AML-193 (cell line): ENCODE measurements at regions not wholly inside any gene's neighbourhood (a gene's known extent, or its start where the extent isn't known, plus 50 kb on each side); places are given as distances from the start of the nearest gene placed in this dataset.
"Not testable (repeated sequence)": the region's sequence is repeated elsewhere in the genome, so short reads cannot be mapped to it uniquely, and the experiment has no call there.

Source experiments
- DNase-seq, 2 experiments: peaks; one replicate each; lab custom pipeline; 2025; lab: John Stamatoyannopoulos, UW

DNA sequence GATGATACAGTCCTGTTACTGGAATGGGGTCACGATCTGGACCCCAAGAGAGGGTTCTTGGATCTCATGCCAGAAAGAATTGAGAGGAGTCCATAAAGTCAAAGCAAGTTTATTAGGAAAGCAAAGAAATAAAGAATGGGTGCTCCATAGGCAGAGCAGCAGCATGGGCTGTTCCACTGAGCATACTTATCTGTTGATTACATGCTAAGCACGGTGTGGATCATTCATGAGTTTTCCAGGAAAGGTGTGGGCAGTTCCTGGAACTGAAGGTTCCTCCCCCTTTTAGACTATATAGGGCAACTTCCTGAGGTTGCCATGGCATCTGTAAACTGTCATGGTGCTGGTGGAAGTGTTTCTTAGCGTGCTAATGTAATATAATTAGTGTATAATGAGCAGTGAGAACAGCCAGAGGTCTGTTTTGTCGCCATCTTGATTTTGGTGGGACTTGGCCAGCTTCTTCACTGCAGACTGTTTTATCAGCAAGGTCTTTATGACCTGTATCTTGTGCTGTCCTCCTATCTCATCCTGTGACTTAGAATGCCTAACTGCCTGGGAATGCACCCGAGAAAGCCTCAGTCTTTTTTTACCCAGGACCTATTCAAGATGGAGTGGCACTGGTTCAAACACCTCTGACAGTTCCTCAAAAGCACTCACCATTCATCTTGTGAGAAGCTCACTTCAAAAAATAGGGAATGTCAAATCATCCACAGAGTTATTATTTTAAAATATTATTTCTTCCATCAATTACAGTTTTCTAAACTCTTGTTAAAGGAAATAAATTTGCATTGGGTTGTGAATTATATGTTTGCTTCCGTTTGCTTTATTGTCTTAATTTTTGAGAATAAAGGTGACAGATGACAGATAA, 1358.8 kb upstream of the TMEM132C start:
- no peak for DNase-seq

DNA sequence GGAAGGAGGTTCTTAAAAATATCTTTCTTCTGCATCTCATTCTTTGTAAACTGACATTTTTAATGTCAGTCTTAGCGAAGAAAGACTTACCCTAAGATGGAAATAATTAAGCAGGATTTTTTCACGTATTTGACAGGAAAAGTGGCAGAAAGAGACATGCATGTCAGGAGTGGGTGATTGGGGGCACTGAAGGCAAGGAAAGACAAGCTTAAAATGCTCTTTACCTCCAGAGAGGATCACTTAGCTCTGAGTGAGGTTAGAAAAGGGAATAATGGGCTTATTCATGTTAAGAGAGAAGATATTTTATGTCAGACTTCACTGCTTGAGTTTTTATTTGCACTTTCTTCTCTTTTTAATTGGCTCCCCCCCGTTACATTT, 1358.2 kb upstream of the TMEM132C start:
- no peak for DNase-seq

DNA sequence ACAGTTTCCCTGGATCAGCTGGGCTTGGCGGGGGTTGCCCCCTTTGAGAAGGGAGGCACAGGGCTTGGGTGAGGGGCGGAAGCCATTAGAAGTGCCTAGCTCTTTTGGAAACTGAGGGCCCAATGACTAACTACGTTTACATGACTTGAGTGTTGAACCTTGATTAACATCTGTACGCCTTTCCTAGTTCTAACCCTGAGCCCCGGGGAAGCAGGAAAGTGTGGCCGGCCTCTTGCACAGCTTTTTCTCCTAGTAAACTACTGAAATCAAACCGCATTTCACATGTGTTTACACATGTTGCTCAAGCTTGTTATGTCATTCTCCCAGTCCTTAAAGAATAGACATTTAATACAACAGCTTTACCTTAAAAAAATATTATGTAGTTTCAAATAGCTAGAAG, 1356.4 kb upstream of the TMEM132C start:
- DNase-seq = no peak

DNA sequence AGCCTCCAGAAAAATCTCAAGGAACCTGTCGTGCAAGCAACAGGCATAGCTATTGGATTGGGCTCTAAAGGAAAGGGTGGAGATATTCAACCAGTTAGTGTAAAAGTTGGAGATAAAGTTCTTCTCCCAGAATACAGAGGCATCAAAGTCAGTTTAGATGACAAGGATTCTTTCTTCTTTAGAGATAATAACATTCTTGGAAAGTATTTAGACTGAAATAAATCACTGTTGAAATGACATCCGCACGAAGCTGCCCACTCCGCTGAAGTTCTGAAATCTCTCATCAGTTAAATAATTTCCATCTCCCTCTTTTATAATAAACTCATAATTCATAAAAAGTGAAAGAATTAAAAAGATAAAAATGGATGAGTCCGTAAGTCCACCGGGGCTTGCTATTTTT, 1354.9 kb upstream of the TMEM132C start:
- no peak for DNase-seq

DNA sequence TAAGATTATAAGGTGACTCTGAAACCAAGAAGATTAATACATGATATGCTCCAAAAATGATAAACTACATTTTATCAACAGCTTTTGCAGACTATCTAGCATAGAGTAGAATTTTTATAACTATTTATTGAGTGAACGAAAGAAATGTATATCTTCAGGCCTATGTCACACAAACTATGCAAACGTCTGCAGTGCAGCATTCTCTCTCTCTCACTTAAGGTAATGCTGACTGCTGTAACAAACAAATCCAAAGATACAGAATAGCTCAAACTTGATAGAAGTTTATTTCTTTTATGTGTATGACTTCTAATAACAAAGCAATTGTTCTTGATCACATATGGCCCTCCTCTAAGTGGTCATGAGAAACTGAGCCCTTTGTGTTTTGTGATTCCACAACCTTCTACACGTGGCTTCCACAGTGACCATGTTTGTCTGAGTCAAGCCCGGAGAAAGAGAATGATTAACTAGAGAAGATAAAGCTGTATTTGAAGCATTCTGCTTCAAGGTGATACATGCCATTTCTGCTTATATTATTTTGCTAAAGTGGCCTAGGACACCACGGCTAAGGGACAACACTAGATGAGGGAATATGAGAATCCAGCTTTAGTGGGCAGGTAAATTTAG, 1352.7 kb upstream of the TMEM132C start:
- no peak for DNase-seq

DNA sequence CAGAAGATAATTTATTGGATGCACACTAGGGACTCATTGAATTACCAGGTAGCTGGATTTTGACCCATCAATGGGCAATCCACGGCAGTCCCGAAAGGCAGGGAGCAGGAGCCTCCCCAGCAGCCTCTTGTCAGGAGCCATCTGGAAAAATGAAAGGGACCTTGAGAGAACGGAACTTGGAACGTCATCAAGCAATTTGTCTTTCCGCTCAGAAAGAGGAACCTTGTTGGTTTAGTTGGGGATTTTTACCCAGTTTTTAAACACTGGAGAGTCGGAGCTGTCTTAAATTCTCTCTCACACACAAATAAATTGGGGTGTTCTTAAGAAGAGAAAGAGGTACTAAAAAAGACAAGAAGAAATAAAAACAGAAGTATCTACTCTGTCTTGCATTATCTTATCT, 1351.7 kb upstream of the TMEM132C start:
- no peak for DNase-seq

DNA sequence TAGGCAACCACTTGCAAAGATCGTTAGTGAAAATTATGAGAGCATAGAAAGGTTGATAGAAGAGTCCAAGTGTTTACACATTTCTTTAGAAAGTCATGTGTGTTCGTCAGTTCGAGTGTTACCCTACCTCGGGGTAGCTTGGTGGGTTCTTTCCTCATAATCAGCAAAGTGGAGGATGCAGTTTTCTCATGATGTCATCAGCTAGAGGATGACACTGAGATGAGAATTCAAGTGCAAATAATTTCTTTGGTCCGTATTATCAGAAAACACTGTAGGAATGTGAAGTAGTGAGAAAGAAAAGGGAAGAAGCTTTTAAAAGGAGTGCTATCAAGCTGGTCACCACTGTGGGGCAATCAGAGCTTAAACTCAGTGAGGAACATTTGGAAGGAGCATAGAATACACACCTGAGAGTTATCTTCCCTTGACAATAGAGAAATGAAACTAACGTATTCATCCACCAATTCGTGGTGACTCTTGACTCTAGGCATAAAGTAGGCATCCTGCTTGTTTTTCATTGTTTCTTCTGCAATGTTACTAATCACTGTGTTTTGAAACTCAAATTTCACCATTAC, 1340.9 kb upstream of the TMEM132C start:
- DNase-seq = no peak

DNA sequence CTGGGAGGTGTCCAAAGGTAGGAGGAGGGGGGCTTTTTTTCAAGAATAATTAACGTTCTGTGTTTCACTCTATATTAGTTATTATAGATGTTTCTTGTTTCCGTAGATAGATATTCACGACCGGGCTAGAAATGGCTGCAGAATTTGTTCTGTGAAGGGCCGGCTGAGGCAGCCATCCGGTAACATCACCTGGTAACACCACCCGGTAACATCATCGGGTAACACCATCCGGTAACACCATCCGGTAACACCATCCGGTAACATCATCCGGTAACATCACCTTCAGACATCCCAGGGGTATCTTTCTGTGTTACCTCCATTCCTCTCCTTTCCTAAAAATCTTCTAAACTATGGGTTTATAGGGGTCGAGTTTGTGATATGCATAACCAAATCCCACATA, 1336.7 kb upstream of the TMEM132C start:
- DNase-seq = no peak

DNA sequence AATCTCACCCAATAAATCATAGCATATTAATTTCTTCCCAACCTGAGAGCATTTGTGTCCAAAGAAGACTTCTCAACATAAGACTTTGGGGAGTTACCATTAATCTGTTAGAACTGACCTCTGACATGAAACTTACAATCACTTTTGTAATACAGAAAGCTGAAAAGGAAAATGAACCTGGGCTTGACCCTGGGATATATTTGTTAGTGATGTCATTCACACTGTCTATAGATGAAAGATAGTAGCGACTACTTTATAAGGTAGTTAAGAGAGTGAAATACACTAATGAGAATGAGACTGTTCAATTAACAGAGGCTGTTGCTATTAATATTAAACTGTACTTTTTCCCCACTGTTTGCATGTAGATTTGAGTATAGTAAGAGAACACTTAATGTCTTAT, 1334.8 kb upstream of the TMEM132C start:
- DNase-seq = no peak

DNA sequence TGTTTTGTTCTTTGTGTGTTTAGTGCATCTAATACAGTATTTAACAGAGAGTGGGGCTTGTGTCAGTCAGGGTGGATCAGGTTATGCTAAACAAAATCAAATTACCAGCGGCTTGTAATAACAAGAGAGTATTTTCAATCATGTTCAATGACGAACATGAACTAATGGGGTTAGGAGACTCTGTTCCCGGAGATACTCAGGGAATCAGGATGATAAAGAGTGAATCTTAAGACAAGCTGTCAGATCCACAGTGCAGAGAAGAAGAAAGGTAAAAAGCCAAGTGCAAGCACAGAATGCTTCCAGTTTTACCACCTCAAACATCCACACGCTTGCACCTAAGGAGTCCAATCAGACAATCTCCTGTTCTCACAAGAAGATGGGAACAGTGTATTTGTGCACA, 1331.5 kb upstream of the TMEM132C start:
- no peak for DNase-seq

DNA sequence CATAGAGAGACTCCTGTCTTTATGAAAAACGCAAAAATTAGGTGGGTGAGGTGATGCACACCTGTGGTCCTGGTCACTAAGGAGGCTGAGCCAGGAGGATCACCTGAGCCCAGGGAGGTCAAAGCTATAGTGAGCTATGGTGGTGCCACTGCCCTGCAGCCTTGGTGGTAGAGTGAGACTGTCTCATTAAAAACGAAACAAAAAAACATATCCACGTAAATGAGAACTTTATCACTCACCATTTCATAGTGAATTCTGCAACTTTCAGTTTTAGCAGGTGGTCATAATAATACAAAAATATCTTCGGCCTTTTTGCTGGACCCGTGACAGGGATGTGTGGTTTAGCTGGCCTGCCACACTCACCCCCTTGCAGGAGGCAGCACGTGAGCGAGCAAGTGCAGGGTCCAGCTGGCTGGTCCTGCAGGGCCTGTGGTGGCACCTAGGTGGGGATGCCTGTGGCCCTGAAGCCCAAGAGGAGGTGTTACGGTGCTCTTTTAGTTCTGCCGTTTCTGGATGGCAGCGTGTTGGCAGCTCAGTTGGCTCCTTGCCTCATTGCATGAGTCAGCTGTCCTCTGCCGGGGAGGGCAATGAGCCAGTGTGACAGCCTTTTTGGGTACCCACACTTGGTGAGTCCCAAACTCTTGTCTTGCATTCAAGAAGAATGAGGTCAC, 1330.7 kb upstream of the TMEM132C start:
- DNase-seq = no peak

DNA sequence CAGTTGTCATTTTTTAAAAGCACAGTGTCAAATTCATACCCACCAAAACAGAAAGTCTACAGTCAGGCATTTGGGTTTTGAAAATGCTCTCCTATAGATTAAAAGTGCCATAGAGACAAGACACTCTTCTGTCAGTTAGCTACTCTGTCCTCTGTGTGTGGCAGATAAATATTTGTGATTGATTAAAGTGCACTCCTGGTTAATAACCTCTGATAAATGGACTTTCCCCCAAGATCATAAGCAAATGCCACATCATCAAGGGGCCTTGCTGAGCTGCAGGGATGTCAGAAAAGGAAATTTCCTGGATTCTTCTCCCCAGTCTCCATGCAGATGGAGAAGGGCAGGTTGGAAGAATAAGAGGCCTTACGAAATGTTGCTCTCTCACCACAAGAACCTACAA, 1329.5 kb upstream of the TMEM132C start:
- DNase-seq = no peak

DNA sequence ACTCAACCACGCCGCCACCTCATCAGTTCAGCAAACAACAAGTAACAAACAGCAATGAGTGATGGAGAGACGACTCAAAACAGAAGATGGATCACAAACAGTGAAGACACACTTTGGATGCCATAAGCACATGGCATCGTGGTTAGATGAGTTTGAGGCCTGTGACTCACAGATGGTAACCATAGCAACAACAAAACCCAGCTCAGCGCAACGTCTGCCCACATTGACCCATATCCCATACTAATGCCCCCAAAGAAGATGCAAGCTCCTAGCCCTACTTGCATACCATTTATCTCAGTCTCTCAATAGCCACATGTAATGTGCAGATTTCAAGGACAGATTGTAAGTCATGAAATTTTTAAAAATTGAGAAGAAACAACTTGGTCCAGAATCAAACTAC, 1322.3 kb upstream of the TMEM132C start:
- no peak for DNase-seq

DNA sequence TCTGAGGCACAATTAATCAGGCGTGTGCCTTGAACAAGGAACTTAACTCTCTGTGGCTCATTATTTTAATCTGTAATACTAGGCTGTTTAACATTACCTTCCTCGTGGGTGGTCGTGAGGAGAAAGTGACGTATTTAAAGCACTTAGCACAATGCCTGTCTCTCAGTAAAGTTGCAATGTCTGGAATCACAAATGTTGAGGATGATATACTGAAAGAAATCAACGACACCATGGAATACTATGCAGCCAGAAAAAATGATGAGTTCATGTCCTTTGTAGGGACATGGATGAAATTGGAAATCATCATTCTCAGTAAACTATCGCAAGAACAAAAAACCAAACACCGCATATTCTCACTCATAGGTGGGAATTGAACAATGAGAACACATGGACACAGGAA, 1320.0 kb upstream of the TMEM132C start:
- DNase-seq = not testable (repeated sequence)

DNA sequence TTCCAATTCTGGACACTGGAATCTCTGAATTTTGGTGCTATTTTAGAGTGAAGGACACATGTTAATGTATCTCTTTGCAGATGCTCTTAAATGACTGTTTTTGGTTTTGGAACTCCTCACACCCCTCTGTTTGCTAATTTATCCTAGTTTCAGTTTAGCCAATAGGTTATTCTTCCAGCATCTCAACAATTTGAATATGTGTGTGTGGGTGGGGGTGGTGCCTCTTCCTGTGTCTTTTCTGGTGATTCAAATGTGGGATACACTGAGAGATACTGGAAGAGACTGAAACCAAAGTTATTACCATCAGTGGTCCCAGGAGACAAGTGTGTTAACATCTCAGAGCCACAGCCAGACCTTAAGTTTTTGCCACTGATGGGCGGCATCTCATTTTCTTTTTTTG, 1317.4 kb upstream of the TMEM132C start:
- no peak for DNase-seq

DNA sequence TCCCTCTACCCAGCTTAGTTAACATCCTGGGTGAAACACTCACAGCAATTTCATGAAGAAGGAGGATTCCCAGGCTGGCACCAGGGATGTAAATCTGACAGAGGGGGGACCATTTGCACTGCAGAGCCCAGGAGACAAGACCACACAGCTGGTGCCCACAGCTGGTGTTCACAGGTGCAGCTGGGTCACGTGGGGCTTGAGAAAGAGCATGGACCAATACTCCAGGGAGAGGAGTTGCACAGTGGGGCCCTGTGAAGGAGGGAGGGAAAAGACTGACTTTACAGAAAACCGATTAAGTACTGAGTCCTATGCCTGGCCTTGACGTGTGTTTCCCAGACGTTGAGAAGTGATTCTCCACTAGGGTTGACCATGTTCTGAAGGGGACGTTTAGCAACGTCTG, 1316.7 kb upstream of the TMEM132C start:
- no peak for DNase-seq

DNA sequence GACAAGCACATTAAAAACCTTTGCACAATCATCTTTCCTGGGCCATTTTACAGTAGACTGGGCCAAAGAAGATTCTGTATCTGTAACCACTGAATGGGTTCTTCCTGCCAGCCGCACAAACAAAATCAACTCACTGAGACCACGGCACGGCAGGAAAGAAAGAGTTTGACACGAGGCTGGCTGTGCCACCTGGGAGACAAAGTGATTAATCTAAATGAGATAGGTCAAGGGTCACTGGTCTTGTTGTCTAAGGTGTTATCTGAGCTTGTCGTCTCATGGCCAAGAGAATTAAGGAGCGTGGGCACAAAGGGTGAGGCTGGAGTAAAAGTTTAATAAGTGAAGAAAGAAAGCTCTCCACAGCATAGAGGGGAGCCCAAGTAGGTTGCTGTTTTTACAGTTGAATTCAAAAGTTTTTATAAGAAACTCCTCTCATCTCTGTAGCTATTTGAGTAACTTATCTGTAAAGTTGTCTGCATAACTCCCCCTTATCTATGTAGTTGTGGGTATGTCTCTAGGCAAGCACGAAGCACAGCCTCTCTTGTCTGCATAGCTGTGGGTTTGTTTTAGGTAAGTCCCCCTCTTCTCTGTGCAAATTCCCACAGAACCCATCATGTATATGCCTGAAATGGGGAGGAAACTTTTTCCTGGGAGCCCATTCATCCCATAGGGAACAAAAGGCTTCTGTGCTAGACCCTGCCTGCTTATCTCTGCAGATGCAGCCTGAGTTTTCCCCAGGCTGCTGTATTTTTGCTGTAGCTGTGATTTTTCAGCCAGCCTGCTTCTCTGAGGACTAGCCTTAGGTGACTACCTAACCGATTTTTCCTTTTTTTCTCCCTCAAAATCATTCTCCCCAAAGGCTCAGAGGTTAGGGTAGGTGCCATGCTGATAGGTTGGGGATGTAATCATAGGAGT, 1314.6 kb upstream of the TMEM132C start:
- DNase-seq = no peak

DNA sequence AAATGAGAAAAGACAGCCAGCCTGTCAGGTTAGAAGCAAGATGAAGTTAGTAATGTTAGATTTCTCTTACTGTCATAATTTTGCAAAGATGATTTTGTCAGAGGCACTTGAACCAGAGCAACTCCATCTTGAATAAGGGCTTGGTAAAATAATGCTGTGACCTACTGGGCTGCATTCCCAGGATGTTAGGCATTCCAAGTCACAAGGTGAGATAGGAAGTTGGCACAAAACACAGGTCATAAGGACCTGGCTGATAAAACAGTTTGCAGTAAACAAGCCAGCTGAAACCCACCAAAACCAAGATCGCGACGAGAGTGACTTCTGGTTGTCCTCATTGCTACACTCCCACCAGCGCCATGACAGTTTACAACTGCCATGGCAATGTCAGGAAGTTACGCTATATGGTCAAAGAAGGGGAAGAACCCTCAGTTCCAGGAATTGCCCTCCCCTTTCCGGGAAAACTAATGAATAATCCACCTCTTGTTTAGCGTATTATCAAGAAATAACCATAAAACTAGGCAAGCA, 1313.5 kb upstream of the TMEM132C start:
- no peak for DNase-seq

DNA sequence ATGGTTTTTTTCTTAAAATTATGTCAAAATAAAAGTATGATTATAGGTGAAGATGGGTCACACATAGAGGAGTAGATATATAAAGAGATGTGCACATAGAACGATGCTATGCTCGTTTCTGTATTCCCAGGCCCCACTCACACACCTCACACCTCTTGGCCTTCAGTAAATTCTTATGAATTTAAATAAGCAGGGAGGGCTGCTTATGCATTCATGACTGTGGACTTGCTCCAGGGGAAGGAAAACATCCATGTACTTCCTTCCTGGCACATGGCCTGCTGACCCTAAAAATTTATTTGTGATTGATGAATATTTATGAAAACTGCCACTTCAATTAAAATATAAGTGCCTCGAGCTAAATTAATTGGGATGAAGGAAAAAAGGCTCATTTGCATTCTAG, 1306.7 kb upstream of the TMEM132C start:
- no peak for DNase-seq

DNA sequence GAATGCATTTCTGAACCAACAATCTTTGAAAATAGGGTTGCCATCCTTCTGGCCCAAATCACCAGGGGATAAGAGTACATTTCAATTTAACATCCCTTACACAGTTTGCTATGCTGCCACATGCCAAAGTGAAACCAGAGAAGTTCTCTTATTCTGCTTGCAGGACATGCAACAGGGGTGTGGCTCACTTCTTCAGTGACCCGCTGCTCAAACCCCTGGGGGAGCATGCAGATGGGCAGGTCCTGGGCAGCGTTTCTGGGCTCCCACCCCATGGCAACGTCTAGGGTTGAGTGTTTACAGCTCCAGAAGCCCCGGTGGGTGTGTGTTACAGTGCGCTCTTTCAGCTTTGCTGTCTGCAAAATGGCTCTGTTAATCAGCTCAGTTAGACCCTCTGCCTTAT, 1306.3 kb upstream of the TMEM132C start:
- no peak for DNase-seq

DNA sequence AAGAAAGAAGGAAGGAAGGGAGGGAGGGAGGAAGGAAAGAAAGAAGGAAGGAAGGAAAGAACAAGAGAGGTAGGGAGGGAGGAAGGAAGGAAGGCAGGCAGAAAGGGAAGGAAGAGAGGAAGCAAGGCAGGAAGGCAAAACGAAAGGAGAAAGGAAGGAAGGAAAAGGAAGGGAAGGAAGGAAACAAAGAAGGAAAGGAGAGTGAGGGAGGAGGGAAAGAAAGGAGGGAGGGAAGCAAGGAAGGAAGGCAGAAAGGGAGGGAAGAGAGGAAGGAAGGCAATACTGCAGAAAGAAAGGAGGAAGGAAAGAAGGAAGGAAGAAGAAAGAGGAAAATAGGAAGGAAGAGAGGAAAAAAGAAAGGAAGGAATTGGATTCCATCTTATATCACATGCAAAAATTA, 1303.1 kb upstream of the TMEM132C start:
- DNase-seq = no peak

DNA sequence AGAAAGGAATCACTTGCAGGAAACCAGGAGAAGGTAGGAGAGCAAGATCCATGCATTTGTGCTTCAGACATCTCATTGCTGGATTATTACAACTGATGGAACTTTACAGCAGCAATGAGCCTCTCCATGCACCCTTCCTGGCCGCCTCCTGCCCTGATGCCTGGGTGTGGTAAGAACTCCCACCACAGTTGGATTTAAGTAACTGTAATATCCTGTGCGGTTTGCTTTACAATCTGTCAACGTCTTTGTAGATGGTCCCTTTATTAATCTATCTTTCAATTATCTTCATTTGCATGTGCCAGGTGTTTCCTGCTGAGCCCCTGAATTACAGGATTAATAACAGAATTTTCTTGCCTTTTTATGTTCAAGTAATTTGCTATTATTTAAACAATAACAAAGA, 1300.5 kb upstream of the TMEM132C start:
- no peak for DNase-seq
